Fibroblast of lung (primary cell): ENCODE measurements at regions not wholly inside any gene's neighbourhood (a gene's known extent, or its start where the extent isn't known, plus 50 kb on each side); places are given as distances from the start of the nearest gene placed in this dataset.

ENCODE experiments used
- DNase-seq, 2 donors: peaks; one replicate each; pipeline versions ENCODE4 v3.0.0 to v3.0.0-alpha.2; 2010; ENCODE audit warnings: low read depth in 2 of 2
- H2AFZ ChIP-seq: 2 replicates; pipeline ENCODE4 v1.5.1; 2012; ENCODE audit warnings: low read length, control low read depth, inconsistent platforms
- H3K27ac ChIP-seq: 2 replicates; pipeline ENCODE4 v1.5.1; 2011; ENCODE audit warnings: low read length, control low read depth; ENCODE audit not compliant: insufficient read depth
- H3K27me3 ChIP-seq: 2 replicates; pipeline ENCODE4 v1.5.1; 2011; ENCODE audit warnings: mild to moderate bottlenecking, low read length; ENCODE audit not compliant: control insufficient read depth, insufficient read depth
- H3K36me3 ChIP-seq: 2 replicates; pipeline ENCODE4 v1.5.1; 2011; ENCODE audit warnings: low read length; ENCODE audit not compliant: control insufficient read depth, insufficient read depth
- H3K4me1 ChIP-seq: 2 replicates; pipeline ENCODE4 v1.5.1; 2011; ENCODE audit warnings: low read length; ENCODE audit not compliant: control insufficient read depth, insufficient read depth; ENCODE audit errors: extremely low read depth
- H3K4me2 ChIP-seq: 2 replicates; pipeline ENCODE4 v1.5.1; 2011; ENCODE audit warnings: low read length, control low read depth; ENCODE audit not compliant: insufficient read depth; ENCODE audit errors: extremely low read depth
- H3K4me3 ChIP-seq, 4 experiments: fragments of 200-600 bp in 1 of 4; sonication (generic) in 1 of 4; replicated peaks in 1 of 4; 2 replicates each; pipeline ENCODE4 v1.5.1; 2011 to 2016; ENCODE audit warnings: low read length in 4 of 4, low read depth in 3 of 4, mild to moderate bottlenecking in 3 of 4, control low read depth in 2 of 4, inconsistent platforms in 1 of 4, mixed read lengths in 1 of 4; ENCODE audit not compliant: insufficient read depth in 1 of 4; ENCODE audit errors: control extremely low read depth in 1 of 4
- H3K79me2 ChIP-seq: 2 replicates; pipeline ENCODE4 v1.5.1; 2012; ENCODE audit warnings: mild to moderate bottlenecking, low read length, inconsistent platforms; ENCODE audit not compliant: control insufficient read depth, insufficient read depth
- H3K9ac ChIP-seq: 2 replicates; pipeline ENCODE4 v1.5.1; 2011; ENCODE audit warnings: mild to moderate bottlenecking, low read length, control low read depth; ENCODE audit not compliant: insufficient read depth
- H3K9me3 ChIP-seq: 2 replicates; pipeline ENCODE4 v1.5.1; 2012; ENCODE audit warnings: low read depth, low read length; ENCODE audit not compliant: control insufficient read depth, insufficient read depth
- H4K20me1 ChIP-seq: 2 replicates; pipeline ENCODE4 v1.5.1; 2011; ENCODE audit warnings: low read length; ENCODE audit not compliant: control insufficient read depth, insufficient read depth; ENCODE audit errors: extremely low read depth
- EZH2 ChIP-seq: IDR thresholded peaks from 2 replicates; pipeline ENCODE4 v1.5.1; 2012; ENCODE audit warnings: low read length, control low read depth, mild to moderate bottlenecking; ENCODE audit errors: missing control alignments
- TF ChIP-seq, protein P1 (sequence below), 2 donors: IDR thresholded peaks in 1 of 2; conservative IDR thresholded peaks in 1 of 2; 1 replicate in 1 of 2; 2 replicates in 1 of 2; pipeline ENCODE4 v1.5.1; 2011 to 2012; ENCODE audit warnings: low read length in 2 of 2, control low read depth in 1 of 2, inconsistent platforms in 1 of 2, low read depth in 1 of 2, mild to moderate bottlenecking in 1 of 2

DNA sequence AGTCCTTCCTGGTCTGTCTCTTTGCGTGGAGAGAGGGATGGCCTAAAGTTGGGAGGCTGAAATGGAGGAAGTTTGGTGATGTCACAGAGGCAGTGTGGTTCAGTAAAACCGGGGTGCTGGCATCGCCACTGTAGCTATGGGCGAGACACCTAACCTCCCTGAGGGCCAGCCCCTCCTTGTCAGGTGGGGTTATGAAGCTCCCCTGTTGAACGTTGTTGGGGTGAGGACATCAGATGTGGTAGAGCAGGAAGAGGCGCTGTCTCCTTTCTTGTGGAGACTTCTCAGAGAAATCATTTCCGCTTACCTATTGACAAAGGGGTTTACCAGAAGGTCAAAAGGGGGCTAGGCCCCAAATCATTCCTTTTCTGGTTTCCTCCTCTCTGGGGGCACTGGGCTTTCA lies 294.7 kb downstream of the SIPA1L2 start:
- Histone ChIP-seq H3K4me1 (no peaks in the 10 kb centered on the region), H3K4me3 (no peak overlapping the region), H2AFZ (no peak overlapping the region), H3K9ac (no peak overlapping the region), H3K27me3 (no peaks in the 10 kb centered on the region), H3K4me2 (no peak overlapping the region), H3K79me2 (no peaks in the 10 kb centered on the region), H3K27ac (no peak overlapping the region), H3K9me3 (no peaks in the 10 kb centered on the region), H4K20me1 (no peaks in the 10 kb centered on the region), H3K36me3 (no peaks in the 10 kb centered on the region)
- TF ChIP-seq, protein P1, sequence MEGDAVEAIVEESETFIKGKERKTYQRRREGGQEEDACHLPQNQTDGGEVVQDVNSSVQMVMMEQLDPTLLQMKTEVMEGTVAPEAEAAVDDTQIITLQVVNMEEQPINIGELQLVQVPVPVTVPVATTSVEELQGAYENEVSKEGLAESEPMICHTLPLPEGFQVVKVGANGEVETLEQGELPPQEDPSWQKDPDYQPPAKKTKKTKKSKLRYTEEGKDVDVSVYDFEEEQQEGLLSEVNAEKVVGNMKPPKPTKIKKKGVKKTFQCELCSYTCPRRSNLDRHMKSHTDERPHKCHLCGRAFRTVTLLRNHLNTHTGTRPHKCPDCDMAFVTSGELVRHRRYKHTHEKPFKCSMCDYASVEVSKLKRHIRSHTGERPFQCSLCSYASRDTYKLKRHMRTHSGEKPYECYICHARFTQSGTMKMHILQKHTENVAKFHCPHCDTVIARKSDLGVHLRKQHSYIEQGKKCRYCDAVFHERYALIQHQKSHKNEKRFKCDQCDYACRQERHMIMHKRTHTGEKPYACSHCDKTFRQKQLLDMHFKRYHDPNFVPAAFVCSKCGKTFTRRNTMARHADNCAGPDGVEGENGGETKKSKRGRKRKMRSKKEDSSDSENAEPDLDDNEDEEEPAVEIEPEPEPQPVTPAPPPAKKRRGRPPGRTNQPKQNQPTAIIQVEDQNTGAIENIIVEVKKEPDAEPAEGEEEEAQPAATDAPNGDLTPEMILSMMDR (conservative IDR thresholded peaks at IDR 0.05 in 1 of 2, IDR thresholded peaks at IDR 0.05 in 1 of 2; ENCODE audit: low read depth in 1 of 2, low read length in 2 of 2), result no peak
- no peak for TF ChIP-seq EZH2
- DNase-seq, result no peak

DNA sequence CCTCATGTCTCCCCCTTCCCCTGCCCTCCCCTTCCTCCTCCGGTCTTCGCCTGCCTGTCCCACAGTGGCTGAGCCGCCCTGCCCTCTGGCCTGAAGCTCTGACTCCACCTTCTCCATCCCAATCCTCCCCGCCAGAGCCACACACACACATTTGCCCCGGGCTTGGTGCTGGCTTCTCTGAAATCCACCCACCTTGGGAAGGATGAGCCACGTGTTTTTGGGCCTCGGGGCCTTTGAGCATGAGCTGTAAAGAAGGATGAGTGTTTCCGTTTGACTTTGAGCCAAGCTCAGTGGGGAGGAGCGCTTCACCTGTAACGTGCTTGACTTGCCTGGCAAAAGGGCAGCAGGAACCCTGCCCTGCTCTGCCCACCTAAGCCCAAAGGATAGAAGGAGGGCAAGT lies 295.1 kb downstream of the SIPA1L2 start:
- no peaks in the 10 kb centered on the region for H4K20me1 ChIP-seq
- no peaks in the 10 kb centered on the region for H3K9me3 ChIP-seq
- no peaks in the 10 kb centered on the region for H3K27me3 ChIP-seq
- no peak overlapping the region for H3K4me2 ChIP-seq
- H3K9ac ChIP-seq, result no peak overlapping the region
- H3K79me2 ChIP-seq, result no peaks in the 10 kb centered on the region
- H3K27ac ChIP-seq, result no peak overlapping the region
- H3K4me3 ChIP-seq, result no peak overlapping the region
- no peak for DNase-seq
- no peaks in the 10 kb centered on the region for H3K4me1 ChIP-seq
- TF ChIP-seq, protein P1 (conservative IDR thresholded peaks at IDR 0.05 in 1 of 2, IDR thresholded peaks at IDR 0.05 in 1 of 2; ENCODE audit: low read depth in 1 of 2, low read length in 2 of 2), result no peak
- no peak for TF ChIP-seq EZH2
- H3K36me3 ChIP-seq, result no peaks in the 10 kb centered on the region
- no peak overlapping the region for H2AFZ ChIP-seq

DNA sequence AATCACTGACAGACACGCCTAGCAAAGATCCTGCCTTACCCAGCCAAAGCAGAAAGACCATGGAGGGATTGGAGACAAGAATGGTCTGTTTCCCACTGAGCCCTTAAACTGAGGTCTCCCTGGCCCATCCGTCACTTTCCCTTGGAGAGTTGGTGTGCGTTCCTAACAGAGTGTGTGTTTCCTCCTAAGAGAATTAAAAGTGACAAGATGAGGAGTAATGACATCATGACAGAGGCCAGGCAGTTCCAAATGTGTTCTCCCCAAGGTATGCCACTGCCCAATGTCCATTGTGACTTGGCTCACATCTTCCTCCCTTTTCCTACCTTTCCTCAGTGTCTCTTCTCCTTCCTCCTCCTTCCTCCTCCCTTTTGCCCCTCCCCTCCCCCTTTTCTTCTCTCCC lies 295.7 kb downstream of the SIPA1L2 start:
- Histone ChIP-seq H2AFZ (no peak overlapping the region), H3K9me3 (no peaks in the 10 kb centered on the region), H3K27me3 (no peaks in the 10 kb centered on the region), H3K79me2 (no peaks in the 10 kb centered on the region), H3K27ac (no peak overlapping the region), H3K4me1 (no peaks in the 10 kb centered on the region), H3K4me3 (no peak overlapping the region), H3K9ac (no peak overlapping the region), H3K36me3 (no peaks in the 10 kb centered on the region), H4K20me1 (no peaks in the 10 kb centered on the region), H3K4me2 (no peak overlapping the region)
- TF ChIP-seq EZH2, result no peak
- TF ChIP-seq, protein P1 (conservative IDR thresholded peaks at IDR 0.05 in 1 of 2, IDR thresholded peaks at IDR 0.05 in 1 of 2; ENCODE audit: low read depth in 1 of 2, low read length in 2 of 2), result no peak
- DNase-seq, result no peak
